ENCODE measurements at regions not wholly inside any gene's neighbourhood (a gene's known extent, or its start where the extent isn't known, plus 50 kb on each side); places are given as distances from the start of the nearest gene placed in this dataset.
"Not testable (repeated sequence)": the region's sequence is repeated elsewhere in the genome, so short reads cannot be mapped to it uniquely, and the experiment has no call there.

- peak; percentile 61 for DNase-seq
Observed at GRCh38 chr1:30133414-30134055, 589.9 kb downstream of the MATN1 start.

GRCh38 chr1:30132602-30133286 lies 590.6 kb downstream of the MATN1 start:
- DNase-seq: no peak

- not testable (repeated sequence) for DNase-seq
Observed at GRCh38 chr1:30130566-30130965, 592.8 kb downstream of the MATN1 start.

GRCh38 chr1:30130099-30130498 lies 593.3 kb downstream of the MATN1 start:
- DNase-seq: peak; percentile 62

- no peak for DNase-seq
Observed at GRCh38 chr1:30129421-30130055, 593.8 kb downstream of the MATN1 start.

GRCh38 chr1:30129001-30129408 lies 594.4 kb downstream of the MATN1 start:
- no peak for DNase-seq

- peak; percentile 63 for DNase-seq
Observed at GRCh38 chr1:30126848-30127247, 596.5 kb downstream of the MATN1 start.

GRCh38 chr1:30125821-30126170 lies 597.6 kb downstream of the MATN1 start:
- DNase-seq: no peak

GRCh38 chr1:30125021-30125820 lies 598.2 kb downstream of the MATN1 start:
- DNase-seq: no peak

- no peak for DNase-seq
Observed at GRCh38 chr1:30123896-30124295, 599.5 kb downstream of the MATN1 start.

GRCh38 chr1:30123036-30123435 lies 600.3 kb downstream of the MATN1 start:
- DNase-seq: no peak

GRCh38 chr1:30120245-30121000 lies 603.0 kb downstream of the MATN1 start:
- DNase-seq: no peak

GRCh38 chr1:30117685-30118084 lies 605.7 kb downstream of the MATN1 start:
- no peak for DNase-seq

GRCh38 chr1:30111431-30111830 lies 612.0 kb downstream of the MATN1 start:
- peak; percentile 76 for DNase-seq

GRCh38 chr1:30110846-30111245 lies 612.5 kb downstream of the MATN1 start:
- peak; percentile 54 for DNase-seq

- DNase-seq: no peak
Observed at GRCh38 chr1:30109853-30110252, 613.5 kb downstream of the MATN1 start.

- no peak for DNase-seq
Observed at GRCh38 chr1:30108186-30108585, 615.2 kb downstream of the MATN1 start.

- DNase-seq: peak; percentile 28
Observed at GRCh38 chr1:30106125-30106524, 617.3 kb downstream of the MATN1 start.

- DNase-seq: no peak
Observed at GRCh38 chr1:30104551-30104950, 618.8 kb downstream of the MATN1 start.

GRCh38 chr1:30103708-30104411 lies 619.5 kb downstream of the MATN1 start:
- DNase-seq: no peak

GRCh38 chr1:30102605-30103004 lies 620.8 kb downstream of the MATN1 start:
- no peak for DNase-seq
